ENCODE measurements at regions not wholly inside any gene's neighbourhood (a gene's known extent, or its start where the extent isn't known, plus 50 kb on each side); places are given as distances from the start of the nearest gene placed in this dataset.

DNA sequence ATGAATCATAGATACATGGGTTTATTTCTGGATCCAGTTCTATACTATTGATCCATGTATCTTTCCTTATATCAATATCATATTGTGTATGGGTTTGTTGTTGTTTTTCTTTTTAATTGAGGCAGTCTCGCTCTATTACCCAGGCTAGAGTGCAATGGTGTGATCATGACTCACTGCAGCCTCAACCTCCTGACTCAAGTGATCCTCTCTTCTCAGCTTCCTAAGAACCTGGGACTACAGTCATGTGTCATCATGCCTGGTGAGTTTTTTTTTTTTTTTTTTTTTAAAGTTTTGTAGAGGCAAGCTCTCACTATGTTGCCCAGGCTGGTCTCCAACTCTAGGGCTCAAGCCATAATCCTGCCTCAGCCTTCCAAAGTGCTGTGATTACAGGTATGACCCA, 1589.4 kb upstream of the TENM4 start:
- TF ChIP-seq, protein P1, sequence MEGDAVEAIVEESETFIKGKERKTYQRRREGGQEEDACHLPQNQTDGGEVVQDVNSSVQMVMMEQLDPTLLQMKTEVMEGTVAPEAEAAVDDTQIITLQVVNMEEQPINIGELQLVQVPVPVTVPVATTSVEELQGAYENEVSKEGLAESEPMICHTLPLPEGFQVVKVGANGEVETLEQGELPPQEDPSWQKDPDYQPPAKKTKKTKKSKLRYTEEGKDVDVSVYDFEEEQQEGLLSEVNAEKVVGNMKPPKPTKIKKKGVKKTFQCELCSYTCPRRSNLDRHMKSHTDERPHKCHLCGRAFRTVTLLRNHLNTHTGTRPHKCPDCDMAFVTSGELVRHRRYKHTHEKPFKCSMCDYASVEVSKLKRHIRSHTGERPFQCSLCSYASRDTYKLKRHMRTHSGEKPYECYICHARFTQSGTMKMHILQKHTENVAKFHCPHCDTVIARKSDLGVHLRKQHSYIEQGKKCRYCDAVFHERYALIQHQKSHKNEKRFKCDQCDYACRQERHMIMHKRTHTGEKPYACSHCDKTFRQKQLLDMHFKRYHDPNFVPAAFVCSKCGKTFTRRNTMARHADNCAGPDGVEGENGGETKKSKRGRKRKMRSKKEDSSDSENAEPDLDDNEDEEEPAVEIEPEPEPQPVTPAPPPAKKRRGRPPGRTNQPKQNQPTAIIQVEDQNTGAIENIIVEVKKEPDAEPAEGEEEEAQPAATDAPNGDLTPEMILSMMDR (IDR thresholded peaks at IDR 0.05), result no peak
- TF ChIP-seq ZFX (IDR thresholded peaks at IDR 0.05; ENCODE audit: borderline replicate concordance), result no peak
